ENCODE measurements at regions not wholly inside any gene's neighbourhood (a gene's known extent, or its start where the extent isn't known, plus 50 kb on each side); places are given as distances from the start of the nearest gene placed in this dataset.

DNA sequence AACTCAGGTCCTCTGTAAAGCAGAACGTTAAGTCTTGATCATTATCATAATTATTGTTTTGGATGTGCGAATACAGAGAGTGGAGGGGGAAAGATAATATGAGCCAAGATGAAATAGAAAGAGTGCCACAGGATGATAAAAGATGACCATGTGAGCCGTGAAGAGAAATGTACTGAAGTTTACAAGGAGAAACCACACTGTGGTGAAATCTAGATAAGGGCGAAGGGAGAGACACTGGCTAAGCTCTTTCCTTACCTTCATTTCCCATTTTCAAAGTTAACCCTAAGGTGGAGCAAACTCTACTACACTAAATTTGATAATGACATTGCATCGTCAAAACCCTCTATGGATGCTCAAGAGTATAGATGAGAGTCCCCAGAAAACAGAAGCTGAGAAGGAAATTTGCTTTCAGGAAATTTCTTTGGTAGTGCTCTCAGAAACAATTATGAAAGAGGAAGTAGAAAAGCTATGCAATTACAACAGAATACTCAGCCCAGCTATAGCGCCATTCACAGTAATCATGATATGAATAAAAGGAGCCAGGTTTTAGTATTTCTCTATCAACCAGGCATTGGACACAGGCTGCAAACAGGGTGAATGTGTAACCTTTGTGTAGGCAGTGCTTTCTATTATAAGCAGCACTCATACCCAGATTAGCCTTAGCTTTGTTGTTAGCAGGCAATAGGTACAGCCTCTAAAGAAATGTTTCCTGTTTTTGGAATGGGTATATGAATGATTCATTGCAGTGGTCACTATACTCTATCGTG, 1080.7 kb downstream of the GRIK2 start:
- DNase-seq, result no peak

DNA sequence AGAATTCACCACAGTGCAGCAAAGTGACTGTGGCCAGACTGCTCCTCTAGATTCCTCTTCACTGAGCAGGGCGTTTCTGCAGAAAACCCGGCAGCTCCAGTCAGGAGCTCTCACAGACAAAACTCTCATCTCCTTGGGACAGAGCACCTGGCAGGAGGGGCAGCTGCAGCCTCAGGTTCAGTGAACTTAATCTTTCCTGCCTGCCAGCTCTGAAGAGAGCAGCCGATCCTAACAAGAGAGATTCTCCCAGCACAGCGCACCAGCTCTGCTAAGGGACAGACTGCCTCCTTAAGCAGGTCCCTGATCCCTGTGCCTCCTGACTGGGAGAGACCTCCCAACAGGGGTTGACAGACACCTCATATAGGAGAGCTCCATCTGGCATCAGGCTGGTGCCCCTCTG, 1065.5 kb downstream of the GRIK2 start:
- no peak for DNase-seq

DNA sequence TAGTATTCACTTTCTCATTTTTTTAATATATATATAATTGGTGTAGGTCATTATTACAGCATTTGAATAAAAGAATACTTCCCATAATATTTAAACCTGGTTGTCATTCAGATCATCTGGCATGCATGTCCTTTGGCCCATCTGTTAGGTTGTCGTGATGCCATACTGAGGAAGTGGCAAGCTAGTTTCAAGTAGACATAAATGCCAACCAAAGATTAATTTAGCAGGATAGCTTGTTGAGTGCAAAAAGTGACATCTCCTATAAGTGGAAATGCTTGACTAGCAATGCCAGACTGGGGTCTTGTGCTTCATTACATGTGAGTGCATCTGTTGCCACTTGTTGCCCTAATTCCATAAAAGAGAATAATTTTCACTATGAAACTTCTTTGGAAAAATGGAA, 1044.7 kb downstream of the GRIK2 start:
- DNase-seq, result no peak

DNA sequence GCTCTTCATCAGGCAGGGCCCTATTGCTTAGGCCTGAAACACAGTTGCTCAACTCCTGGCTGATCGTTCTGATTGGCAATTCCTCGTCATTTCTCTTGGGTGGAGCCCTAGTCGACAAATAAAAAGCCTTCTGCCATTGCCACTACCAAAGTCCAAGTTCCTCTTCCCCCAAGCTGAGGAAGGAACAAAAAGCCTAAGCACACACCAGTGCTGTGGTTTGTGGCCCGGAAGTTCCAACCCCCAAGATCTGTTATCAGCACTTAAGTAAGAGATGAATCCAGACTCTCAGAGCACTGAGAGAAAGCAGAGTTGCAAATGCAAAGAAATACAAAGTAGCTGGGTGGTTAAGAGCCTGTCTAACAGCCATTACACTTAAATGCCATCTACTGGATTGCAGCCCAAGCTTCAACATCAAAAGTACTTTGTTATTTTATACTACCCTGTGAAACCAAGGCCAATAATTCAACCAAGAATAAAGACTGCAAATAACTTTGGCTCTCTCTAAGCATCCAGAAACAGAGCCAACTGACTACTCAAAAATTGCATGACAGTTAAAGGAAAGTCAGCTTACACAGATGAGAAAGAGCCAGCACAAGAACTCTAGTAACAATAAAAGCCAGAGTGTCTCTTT, 1024.0 kb downstream of the GRIK2 start:
- DNase-seq, result no peak

DNA sequence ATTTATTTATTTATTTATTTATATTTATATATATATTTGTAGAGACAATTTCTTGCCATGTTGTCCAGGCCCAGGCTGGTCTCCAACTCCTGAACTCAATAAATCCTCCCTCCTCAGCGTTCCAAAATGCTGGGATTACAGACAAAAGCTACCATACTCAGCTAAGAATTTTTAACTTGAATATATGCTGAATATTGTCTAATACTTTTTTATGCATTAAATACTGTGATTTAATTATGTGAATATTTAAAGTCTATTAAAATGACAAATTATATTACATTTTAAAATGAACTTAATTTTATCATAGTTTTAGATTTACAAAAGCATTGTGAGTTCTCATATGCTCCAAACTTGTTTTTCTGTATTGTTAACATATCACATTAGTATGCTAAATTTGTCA, 1022.4 kb downstream of the GRIK2 start:
- no peak for DNase-seq

DNA sequence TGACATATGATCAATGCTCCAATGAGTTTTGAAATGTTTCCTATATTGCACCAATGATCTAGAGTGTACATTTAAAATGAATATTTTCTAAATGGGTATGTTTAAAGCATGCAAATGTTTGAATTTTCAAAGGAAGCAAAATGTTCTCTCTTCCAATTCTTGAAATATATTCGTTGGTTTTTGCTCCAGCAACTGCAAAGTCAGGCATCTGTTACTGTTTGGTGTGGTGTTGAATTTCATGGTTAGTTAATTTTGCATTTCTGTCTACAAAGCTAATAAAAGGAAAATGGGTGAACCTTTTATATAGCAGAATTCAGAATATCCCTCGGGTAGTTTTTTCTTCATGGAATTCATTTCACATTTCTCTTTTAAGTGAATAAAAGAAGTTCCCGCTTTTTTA, 1018.3 kb downstream of the GRIK2 start:
- no peak for DNase-seq

DNA sequence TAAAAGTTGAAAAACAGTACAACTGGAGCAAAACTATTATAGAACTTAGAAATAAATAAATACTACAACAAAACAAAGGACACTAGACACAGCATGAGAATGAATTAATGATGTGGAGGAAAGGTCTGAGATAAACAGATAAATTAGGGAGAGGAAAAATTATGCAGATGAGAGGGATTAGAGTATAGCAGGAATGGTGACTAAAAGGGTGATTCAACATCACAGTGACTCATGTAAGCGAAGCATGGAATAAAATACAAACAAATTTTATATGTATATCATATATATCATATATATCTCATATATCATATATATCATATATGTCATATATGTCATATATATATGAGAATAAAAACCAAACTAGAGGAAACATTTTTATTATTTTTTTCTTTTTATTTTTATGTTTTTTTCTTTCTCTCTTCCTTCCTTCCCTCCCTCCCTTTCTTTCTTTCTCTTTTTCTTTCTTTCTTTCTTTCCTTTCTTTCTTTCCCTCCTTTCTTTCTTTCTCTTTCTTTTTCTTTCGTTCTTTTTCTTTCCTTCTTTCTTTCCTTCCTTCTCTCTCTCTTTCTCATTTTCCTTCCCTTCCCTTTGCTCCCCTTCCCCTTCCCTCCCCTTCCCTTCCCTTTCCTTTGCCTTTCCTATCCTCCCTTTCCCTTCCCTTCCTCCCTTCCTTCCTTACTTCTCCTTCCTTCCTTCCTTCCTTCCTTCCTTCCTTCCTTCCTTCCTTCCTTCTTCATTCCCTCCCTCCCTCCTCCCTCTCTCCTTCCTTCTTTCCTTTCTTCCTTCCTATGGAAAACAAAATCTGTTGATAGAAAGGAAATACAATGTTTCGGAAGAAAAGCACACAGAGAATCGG, 1014.6 kb downstream of the GRIK2 start:
- no peak for DNase-seq

DNA sequence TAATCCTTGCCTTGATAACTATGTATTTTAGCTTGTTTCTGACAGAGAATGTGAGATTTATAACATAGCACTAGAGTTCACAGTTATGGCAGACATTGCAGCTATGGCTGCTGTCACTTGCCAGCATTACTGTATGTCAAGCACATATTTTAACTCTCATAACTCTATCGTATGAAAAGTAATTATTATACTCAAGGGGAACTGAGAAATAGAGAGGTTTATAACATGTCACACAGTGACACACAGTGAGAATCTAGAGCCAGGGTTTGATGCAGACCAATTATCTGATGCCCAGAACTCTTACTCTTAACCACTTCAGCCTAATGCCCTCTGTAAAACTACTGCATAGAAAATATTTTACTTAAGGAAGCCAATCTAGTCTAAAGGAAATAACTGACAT, 1012.4 kb downstream of the GRIK2 start:
- DNase-seq, result no peak

DNA sequence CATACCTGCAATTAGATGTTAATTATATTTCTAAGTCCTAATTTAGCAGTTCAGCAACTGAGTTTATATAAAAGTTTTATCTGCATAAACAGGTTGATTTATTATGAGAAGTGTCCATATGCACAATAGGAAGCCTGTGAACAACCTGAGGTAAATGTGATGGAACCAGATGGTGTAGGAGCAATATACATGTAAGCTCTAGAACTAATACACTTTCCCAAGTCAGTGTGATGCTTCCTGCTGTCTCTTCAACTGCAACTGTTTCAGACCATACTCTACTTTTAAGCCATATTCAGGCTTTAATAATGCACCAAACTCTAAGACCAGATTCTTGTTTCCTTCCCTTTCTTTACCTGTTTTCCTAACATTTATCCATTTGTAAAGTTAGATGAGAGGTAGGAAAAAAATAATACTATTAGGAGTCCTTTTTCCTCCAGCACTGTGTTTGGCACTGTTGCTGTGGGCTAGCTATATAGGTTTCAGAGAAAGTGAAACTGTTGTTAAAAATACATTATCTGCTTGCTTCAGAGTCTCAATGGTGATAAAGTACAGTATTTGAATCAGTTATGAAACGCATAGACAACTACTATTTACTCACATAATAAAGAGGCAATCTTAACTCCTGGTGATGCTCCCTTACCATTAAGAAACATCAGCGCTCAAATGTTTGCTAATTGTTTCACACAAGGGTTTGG, 1009.3 kb downstream of the GRIK2 start:
- DNase-seq, result no peak

DNA sequence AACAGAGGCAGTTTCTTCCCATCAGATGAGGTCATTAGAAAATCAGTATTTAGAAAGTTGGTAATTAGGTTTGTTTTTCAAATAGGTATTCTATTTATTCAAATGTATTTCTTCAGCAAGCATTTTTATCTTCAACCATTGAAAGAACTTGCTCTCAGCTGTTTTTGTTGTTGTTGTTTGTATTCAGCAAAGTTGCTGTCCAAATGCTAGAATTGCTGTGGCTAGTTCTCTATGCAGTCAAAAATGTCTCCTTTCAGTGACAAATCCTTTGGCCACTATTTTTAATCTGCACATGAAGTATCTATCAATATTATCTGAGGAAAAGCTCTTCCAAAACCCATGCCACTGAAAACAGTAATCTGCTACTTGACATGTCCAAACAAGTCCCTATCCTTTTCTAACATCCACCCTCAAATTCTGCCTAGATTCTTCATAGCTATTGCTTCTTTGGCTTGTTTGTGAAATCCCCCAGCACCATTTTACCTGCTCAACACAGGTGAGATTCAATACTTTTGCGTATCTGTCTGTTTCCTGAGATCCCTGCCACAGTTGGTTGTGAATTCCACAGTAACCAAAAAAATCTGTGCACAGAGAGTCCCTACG, 1005.4 kb downstream of the GRIK2 start:
- DNase-seq, result no peak

DNA sequence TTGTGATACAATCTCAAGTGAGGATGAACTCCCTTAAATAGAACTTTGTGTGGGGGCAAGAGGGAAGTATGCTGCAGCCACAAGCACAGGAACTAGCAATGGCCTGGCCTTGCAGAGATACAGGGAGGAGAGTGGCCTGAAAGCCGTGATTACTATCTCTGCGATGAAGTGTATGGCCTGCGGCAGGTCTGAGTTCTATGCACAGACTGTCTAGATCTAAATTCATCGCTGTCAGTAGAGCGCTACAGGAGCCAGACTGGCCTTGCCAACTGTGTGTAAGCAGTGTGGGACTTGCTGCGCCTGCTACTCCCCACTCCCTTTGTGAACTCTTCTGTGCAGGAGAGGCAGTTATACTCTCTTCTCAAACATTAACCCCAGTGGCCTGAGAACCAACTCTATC, 997.0 kb downstream of the GRIK2 start:
- no peak for DNase-seq

DNA sequence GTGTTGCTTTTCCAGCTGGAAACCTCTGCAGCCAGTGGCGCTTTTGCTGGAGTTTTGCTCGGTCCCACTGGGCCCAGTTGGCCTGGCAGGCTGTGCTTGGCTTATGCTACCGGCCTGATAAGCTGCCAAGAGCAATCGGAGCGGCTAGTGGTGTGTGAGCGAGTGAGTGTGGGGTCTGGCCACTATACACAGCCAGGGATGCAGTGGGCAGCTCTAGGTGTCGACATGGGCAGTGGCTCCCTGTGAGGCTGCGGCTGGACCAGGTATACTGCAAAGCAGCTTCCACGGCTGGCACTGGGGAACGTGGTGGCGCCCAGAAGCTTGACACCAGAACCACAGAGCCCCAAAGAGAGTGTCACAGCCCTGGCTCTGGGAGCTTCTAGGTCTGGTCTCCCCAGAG, 996.5 kb downstream of the GRIK2 start:
- no peak for DNase-seq

DNA sequence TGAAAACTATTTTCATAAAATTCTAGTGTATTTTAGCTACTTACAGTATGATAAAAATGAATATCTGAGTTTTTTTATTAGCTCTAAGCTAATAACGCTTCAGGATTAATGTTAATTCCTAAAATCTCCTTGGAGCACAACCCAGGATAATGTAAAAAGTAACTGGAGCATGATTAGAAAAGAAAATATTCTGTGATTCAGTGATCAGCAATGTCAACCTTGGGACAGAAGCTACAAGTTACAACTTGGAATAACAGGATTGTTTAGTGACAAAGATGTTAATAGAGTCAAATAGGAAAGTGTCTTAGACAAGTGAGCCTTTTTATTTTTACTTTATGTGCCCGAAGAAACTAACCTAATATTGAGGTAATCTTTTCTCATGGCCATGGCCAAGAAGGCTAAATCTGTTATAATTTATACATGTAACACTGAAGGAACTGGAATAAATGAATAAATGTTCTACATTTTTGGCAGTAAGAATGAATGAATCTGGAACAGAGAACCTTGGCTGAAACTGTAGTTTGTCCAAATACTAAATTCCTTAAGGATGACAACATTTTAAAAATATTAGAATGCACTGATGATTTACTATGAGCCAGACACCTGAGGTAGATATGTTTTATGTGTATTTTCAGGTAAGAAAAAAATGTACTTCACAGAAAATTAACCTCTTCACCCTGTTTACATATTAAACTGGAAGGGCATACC, 994.0 kb downstream of the GRIK2 start:
- DNase-seq, result no peak

DNA sequence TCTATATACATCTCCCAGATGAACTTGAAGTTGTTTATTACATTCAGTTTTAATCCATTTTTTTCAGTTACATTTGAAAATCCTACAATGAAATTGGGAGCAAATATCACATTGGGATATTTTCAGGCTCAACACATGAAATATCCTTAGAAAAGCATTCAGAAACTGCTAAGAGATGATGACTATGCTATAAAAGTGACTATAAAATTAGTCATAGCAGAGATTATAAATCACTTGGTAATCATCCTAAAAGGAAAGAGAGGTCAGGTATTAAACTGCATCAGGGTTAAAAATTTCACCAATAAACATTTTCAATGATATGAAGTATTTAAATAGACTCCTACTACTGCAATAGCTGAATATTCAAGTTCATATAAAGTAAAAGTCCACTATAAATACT, 987.7 kb downstream of the GRIK2 start:
- DNase-seq, result no peak

DNA sequence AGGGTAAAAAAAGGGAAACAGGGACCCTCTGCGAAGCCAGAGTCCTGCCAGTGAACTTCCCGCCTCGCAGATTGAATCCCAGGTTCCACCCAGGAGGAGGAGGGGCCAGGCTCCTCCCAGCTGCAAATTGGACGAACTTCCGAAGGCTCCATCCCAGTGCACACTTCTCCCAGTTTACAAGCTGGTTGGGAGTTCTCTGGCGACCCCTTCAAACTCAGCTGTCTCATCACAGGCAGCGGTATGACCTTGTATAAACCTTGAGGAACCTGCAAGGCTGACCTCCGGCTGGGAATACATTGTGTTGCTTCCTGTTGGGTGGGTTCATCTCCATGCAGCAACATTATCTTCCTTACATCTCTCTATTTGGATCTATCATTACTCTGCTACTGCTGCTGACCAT, 962.7 kb downstream of the GRIK2 start:
- DNase-seq, result no peak

DNA sequence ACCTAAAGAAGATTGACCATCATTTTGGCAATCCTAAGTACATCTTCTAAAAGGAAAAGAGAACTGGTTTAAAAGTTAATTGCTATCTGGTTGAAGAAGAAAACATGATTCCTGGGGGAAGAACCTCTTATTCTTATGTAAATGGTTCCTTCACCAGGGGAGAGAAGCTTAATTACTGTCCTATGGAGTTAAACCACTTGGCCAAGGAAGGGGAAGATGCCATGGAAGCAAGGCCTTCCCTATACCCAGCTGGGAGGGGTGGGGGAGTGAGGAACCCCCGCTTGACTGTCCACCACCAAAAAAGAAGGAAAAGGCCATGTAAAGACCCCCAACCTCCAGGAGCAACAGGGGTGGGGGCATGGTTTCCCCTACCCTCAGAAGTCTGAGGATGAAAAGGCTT, 962.1 kb downstream of the GRIK2 start:
- DNase-seq, result no peak

DNA sequence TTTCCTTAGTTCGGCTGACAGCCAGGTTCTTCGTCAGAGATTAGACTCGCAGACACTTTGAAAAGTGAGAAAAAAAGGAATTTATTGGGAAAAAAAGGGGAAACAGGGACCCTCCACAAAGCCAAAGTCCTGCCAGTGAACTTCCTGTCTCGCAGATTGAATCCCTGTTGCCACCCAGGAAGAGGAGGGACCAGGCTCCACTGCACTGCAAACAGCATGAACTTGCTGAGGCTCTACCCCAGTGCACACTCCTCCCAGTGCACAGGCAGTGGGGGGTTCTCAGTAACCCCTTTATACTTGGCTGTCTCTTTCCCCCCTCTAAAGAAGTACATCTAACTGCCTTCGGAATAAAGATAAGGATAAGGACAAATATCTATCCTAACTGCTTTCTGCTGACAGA, 959.0 kb downstream of the GRIK2 start:
- no peak for DNase-seq

DNA sequence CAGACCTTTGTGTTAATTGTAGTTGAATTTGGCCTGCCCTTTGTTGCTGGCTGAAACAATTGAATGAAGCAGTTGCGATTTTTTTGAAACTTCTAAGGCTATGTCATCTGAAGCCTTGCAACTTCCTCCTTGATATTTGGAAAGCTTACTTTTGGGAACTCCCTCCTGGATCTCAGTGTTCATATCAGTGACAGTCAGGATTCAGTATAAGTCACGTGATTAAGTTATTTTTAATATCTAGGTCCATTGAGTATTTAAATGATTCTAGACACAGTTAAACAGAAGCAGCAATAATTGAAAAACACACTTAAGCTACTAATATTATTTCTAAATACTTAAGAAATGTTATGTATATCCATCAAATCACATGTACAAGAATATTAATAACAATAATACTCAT, 951.3 kb downstream of the GRIK2 start:
- DNase-seq, result no peak

DNA sequence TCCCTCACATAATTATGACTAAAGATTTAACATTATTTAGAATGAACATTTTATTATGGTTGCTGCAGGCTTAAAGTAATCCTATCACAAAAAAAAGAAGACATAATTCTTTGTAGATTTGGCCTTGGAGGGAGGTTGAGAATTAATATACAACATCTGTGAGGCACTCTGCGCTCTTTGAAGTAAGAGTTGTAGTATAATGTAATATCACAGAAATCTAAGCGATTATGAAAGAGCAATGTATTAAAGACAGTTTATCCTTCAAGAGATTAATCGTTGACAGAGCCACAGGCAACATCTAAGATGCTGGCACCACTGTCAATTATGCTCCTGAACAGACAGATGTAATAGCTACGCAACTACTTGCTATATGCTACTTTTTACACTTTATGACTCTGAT, 946.8 kb downstream of the GRIK2 start:
- DNase-seq, result no peak

DNA sequence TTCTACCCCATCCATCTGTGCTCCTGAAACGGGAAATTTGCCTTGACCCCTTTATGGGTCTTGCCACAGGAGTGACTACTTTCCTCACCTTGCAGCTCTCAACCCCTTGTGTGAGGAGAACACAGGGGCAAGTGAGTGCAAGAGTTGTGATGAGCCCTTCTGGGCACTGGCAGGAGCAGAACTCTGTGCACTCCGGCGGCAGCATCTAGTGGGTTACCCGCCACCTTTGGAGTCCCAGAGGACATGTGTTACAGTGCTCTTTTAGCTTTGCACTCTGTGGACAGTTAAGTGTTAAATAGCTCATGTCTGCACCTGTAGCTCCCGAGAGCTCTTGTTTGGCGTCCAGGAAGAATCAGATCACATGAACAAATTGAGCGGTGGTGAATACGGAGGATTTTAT, 940.2 kb downstream of the GRIK2 start:
- DNase-seq, result no peak

DNA sequence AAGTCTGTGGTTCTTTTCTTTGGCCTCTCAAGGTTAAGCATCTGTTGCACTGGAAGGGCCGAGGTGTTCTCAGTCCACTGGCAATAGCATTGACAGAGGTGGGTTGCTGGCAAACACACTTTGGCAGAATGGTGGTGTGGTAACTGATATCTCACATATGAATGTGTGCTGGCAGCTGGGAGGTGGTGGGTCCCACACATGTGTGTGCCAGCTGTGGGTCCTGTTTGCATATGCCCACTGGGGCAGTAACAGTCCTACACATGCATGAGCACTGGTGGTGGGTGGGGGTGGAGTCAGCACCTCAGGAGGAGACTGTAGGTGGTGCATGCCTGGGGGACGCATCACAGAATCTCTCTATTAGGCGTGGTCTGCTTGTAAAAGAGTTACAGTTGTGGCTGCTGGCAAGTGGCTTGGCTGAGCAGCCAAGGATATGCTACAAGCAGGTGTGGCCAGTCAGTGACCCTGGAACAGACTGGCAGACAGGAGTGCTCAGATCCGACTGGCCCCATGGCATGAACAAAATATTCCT, 934.3 kb downstream of the GRIK2 start:
- DNase-seq, result no peak

DNA sequence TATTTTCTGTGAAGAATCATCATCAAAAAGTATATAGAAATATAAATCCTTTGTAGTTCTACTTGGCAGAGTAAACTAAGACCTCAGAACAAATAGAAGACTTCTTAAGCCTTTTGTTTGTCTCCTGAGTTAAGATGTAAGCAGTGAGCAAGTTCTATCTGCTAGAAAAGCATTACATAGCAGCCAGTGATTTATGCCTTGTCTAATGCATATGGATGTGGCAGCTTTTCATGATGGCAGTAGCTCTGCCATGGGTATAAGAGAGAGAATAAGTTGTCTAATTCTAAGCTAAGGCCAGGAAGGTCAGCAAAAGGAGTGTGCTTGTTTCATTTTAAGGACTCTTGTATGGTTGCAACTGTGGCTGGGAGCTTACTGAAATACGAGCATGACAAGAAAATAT, 920.2 kb downstream of the GRIK2 start:
- DNase-seq, result no peak

Measured in stimulated activated CD4-positive, alpha-beta T cell treated with anti-CD3 and anti-CD28 coated beads, Interleukin-15, amount 100 ng/mL, for 24 hours (primary cell).